CD4-positive, alpha-beta T cell (primary cell): ENCODE measurements at regions not wholly inside any gene's neighbourhood (a gene's known extent, or its start where the extent isn't known, plus 50 kb on each side); places are given as distances from the start of the nearest gene placed in this dataset.

Experiments
- ATAC-seq: fragments of 200-7000 bp; cut with Tn5 transposase; one replicate; pipeline ENCODE4 v1.10.0; 2022; ENCODE audit warnings: mild to moderate bottlenecking; ENCODE audit not compliant: poor library complexity
- CTCF ChIA-PET: fragments of 350-600 bp; sonication (Branson Sonifier 250); formaldehyde crosslinking; loops from one replicate; lab custom pipeline; 2021; ENCODE audit warnings: antibody characterized with exemption, inconsistent platforms; lab: Charles Lee
- POLR2A ChIA-PET: fragments of 350-600 bp; sonication (Branson Sonifier 250); formaldehyde crosslinking; loops from one replicate; lab custom pipeline; 2021; ENCODE audit warnings: antibody characterized with exemption, inconsistent platforms; lab: Charles Lee
- DNase-seq, 14 experiments: peaks; one replicate each; pipeline ENCODE4 v3.0.0-alpha.2; 2013 to 2020; ENCODE audit warnings: mixed read lengths in 2 of 14
- H3K27ac ChIP-seq, 2 donors: one replicate each; pipeline versions ENCODE4 v1.5.1 to v1.7.0; 2013; ENCODE audit warnings: low read length in 2 of 2, low read depth in 1 of 2, mild to moderate bottlenecking in 1 of 2
- H3K27me3 ChIP-seq, 2 experiments: 1 replicate in 1 of 2; 2 replicates in 1 of 2; pipeline versions ENCODE4 v1.6.1 to v1.7.0; 2013; ENCODE audit warnings: low read length in 2 of 2, control low read depth in 1 of 2, mild to moderate bottlenecking in 1 of 2, moderate library complexity in 1 of 2; ENCODE audit not compliant: insufficient read depth in 2 of 2, control insufficient read depth in 1 of 2
- H3K36me3 ChIP-seq: one replicate; pipeline ENCODE4 v1.6.1; 2013; ENCODE audit warnings: low read length, control low read depth; ENCODE audit not compliant: insufficient read depth
- H3K4me1 ChIP-seq: one replicate; pipeline ENCODE4 v1.6.1; 2013; ENCODE audit warnings: low read length, control low read depth; ENCODE audit not compliant: insufficient read depth
- H3K4me3 ChIP-seq: one replicate; pipeline ENCODE4 v1.5.1; 2013; ENCODE audit warnings: mild to moderate bottlenecking, low read length, moderate library complexity
- H3K9me3 ChIP-seq, 2 experiments: 1 replicate in 1 of 2; 2 replicates in 1 of 2; pipeline versions ENCODE4 v1.6.1 to v1.7.0; 2013; ENCODE audit warnings: low read length in 2 of 2, mild to moderate bottlenecking in 2 of 2, control low read depth in 1 of 2, moderate library complexity in 1 of 2; ENCODE audit not compliant: control insufficient read depth in 1 of 2, insufficient read depth in 1 of 2
- H3K27ac Mint-ChIP-seq: one replicate; pipeline ENCODE4 v1.8.0; 2020; ENCODE audit warnings: mixed read lengths
- H3K27me3 Mint-ChIP-seq: one replicate; pipeline ENCODE4 v1.8.0; 2021; ENCODE audit warnings: mixed read lengths
- H3K36me3 Mint-ChIP-seq: one replicate; pipeline ENCODE4 v1.8.0; 2021; ENCODE audit warnings: low read depth, mixed read lengths
- H3K4me1 Mint-ChIP-seq: one replicate; pipeline ENCODE4 v1.8.0; 2021; ENCODE audit warnings: low read depth, mixed read lengths
- H3K4me3 Mint-ChIP-seq: one replicate; pipeline ENCODE4 v1.8.0; 2020; ENCODE audit warnings: mild to moderate bottlenecking, mixed read lengths
- H3K9me3 Mint-ChIP-seq: one replicate; pipeline ENCODE4 v1.8.0; 2020; ENCODE audit warnings: mixed read lengths
- CTCF ChIP-seq: fragments of 200-600 bp; IDR thresholded peaks from one replicate; pipeline ENCODE4 v1.8.0; 2022; ENCODE audit warnings: antibody characterized with exemption, mild to moderate bottlenecking
- intact Hi-C, 2 experiments: fragments of 100-400 bp; cut with DNase I in 1 of 2; cut with micrococcal nuclease in 1 of 2; formaldehyde crosslinking; loops; one replicate each; pipeline versions ENCODE4 v1.15.1 to v1.9.0; 2023 to 2025; cut with DNase I, micrococcal nuclease

DNA sequence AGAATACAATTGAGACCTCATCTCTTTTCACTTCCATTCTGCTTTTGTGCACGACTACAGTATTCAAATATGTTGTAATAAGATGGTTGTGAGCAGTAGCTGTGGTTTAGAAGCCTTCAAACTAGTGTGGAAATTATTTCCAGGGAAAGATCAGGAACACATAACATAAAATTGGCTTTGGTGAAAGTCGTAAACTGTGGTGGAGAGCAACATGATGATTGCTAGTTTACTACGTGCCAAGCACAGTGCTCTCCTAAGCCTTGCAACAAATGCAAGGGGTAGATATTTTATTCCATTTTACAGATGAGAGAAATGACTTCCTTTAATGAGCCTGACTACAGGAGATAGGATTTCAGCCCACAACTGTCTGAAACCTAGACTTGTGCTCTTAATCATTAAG lies 172.4 kb upstream of the LMNTD1 start:
- H3K27ac Mint-ChIP-seq: no peak overlapping the region
- H3K27me3 ChIP-seq: no peaks in the 10 kb centered on the region
- H3K27me3 Mint-ChIP-seq: no peaks in the 10 kb centered on the region
- no peak overlapping the region for H3K27ac ChIP-seq
- intact Hi-C loops: no loop called here
- POLR2A ChIA-PET: no interaction called here
- TF ChIP-seq CTCF: no peak
- H3K9me3 ChIP-seq: peaks cover 0 to 9% of the 10 kb centered on the region in 2 experiments
- ATAC-seq (no peak), DNase-seq (no peak)
- H3K9me3 Mint-ChIP-seq: no peaks in the 10 kb centered on the region
- H3K4me3 ChIP-seq: no peak overlapping the region
- no peaks in the 10 kb centered on the region for H3K36me3 Mint-ChIP-seq
- H3K36me3 ChIP-seq: no peaks in the 10 kb centered on the region
- CTCF ChIA-PET: no interaction called here
- H3K4me1 Mint-ChIP-seq: no peaks in the 10 kb centered on the region
- no peak overlapping the region for H3K4me3 Mint-ChIP-seq
- no peaks in the 10 kb centered on the region for H3K4me1 ChIP-seq

- Histone ChIP-seq H3K27ac (no peak overlapping the region), H3K4me1 (no peaks in the 10 kb centered on the region), H3K36me3 (no peaks in the 10 kb centered on the region), H3K27me3 (no peaks in the 10 kb centered on the region), H3K9me3 (peaks cover 0 to 9% of the 10 kb centered on the region in 2 experiments), H3K4me3 (no peak overlapping the region)
- Mint-ChIP-seq H3K4me1 (no peaks in the 10 kb centered on the region), H3K4me3 (no peak overlapping the region), H3K36me3 (no peaks in the 10 kb centered on the region), H3K9me3 (peaks cover 3% of the 10 kb centered on the region), H3K27me3 (no peaks in the 10 kb centered on the region), H3K27ac (no peak overlapping the region)
- CTCF ChIA-PET: no interaction called here
- TF ChIP-seq CTCF: no peak
- intact Hi-C loops: no loop called here
- ATAC-seq: no peak
- POLR2A ChIA-PET: no interaction called here
- DNase-seq: no peak
Observed at GRCh38 chr12:25725931-25726330, 172.8 kb upstream of the LMNTD1 start.

DNA sequence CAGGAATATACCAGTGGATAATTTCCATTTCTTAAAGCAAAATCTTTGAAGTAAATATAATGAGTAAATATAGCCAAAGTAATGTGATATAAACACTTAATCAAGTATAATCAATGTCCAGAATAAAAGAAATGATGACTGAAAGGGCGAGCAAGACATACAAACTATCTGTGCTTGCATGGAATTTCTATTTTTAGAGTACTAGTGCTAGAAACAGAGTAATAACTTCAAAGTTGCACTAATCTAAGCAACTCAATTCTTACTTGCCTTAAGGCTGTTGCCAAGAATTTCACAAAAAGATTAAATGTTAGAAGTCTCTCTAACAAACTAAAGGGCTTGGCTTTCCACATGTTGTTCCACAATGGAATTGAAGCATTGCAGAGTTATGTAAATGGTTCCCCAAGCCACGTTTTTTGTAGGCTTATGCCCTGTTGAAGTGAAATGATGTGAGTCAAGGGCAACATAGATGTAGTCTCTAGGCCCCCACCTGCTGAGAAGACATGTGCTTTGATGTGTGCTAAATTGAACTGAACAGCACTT lies 175.0 kb upstream of the LMNTD1 start:
- Mint-ChIP-seq H3K4me3 (no peak overlapping the region), H3K36me3 (no peaks in the 10 kb centered on the region), H3K27me3 (no peaks in the 10 kb centered on the region), H3K9me3 (peaks cover 3% of the 10 kb centered on the region), H3K4me1 (no peaks in the 10 kb centered on the region), H3K27ac (no peak overlapping the region)
- Histone ChIP-seq H3K36me3 (no peaks in the 10 kb centered on the region), H3K4me3 (no peak overlapping the region), H3K27ac (no peak overlapping the region), H3K27me3 (no peaks in the 10 kb centered on the region), H3K4me1 (no peaks in the 10 kb centered on the region), H3K9me3 (peaks cover 0 to 9% of the 10 kb centered on the region in 2 experiments)
- ChIA-PET POLR2A (no interaction called here), CTCF (no interaction called here)
- DNase-seq (no peak), ATAC-seq (no peak)
- no peak for TF ChIP-seq CTCF
- intact Hi-C loops: no loop called here
